H1 (cell line): ENCODE measurements at regions not wholly inside any gene's neighbourhood (a gene's known extent, or its start where the extent isn't known, plus 50 kb on each side); places are given as distances from the start of the nearest gene placed in this dataset.
A peak's percentile ranks its signal among the peaks of the same experiment; 100 is the strongest.

Source experiments
- CTCF ChIA-PET: fragments of 300-600 bp; sonication (Branson Sonifier 250); formaldehyde crosslinking; loops from one replicate; lab custom pipeline; 2021; ENCODE audit not compliant: partially characterized antibody; lab: Charles Lee
- POLR2A ChIA-PET: fragments of 300-600 bp; sonication (Branson Sonifier 250); formaldehyde crosslinking; loops from one replicate; lab custom pipeline; 2021; ENCODE audit warnings: inconsistent platforms; ENCODE audit not compliant: partially characterized antibody; lab: Charles Lee
- DNase-seq, 2 experiments: peaks; one replicate each; pipeline versions ENCODE4 v3.0.0 to v3.0.0-alpha.2; 2010 to 2022; ENCODE audit warnings: low spot score in 2 of 2, low read depth in 1 of 2, mixed read lengths in 1 of 2
- FAIRE-seq: peaks from 2 replicates; lab custom pipeline; 2011; peaks lifted over from hg19 to GRCh38; lab: Jason Lieb, UNC
- H2AFZ ChIP-seq: 2 replicates; pipeline ENCODE4 v1.8.1; 2012; ENCODE audit warnings: low read length, inconsistent platforms
- H2AK5ac ChIP-seq: 2 replicates; pipeline ENCODE4 v1.6.1; 2013; ENCODE audit warnings: low read depth, low read length
- H2BK120ac ChIP-seq: replicated peaks from 2 replicates; pipeline ENCODE3; 2013; ENCODE audit warnings: low read depth, low read length, inconsistent platforms
- H2BK12ac ChIP-seq: 2 replicates; pipeline ENCODE4 v1.6.1; 2013; ENCODE audit warnings: low read depth, low read length
- H2BK15ac ChIP-seq: 2 replicates; pipeline ENCODE4 v1.6.1; 2013; ENCODE audit warnings: low read length
- H2BK20ac ChIP-seq: 2 replicates; pipeline ENCODE4 v1.6.1; 2013; ENCODE audit warnings: low read length
- H2BK5ac ChIP-seq: 2 replicates; pipeline ENCODE4 v1.6.1; 2013; ENCODE audit warnings: low read depth, low read length
- H3K14ac ChIP-seq: 2 replicates; pipeline ENCODE4 v1.6.1; 2013; ENCODE audit warnings: inconsistent platforms; ENCODE audit not compliant: insufficient read length
- H3K18ac ChIP-seq: 2 replicates; pipeline ENCODE4 v1.6.1; 2013; ENCODE audit warnings: low read length; ENCODE audit errors: extremely low read depth
- H3K23ac ChIP-seq: 2 replicates; pipeline ENCODE4 v1.6.1; 2013; ENCODE audit warnings: inconsistent platforms; ENCODE audit not compliant: insufficient read length
- H3K23me2 ChIP-seq: 2 replicates; pipeline ENCODE4 v1.6.1; 2013; ENCODE audit warnings: low read depth, low read length
- H3K27ac ChIP-seq: 2 replicates; pipeline ENCODE4 v1.6.1; 2011; ENCODE audit warnings: low read depth, low read length, inconsistent platforms
- H3K27me3 ChIP-seq, 4 experiments: replicated peaks in 1 of 4; 1 replicate in 1 of 4; 2 replicates in 3 of 4; pipeline versions ENCODE4 v1.6.1 to v1.8.1; 2011 to 2013; ENCODE audit warnings: low read length in 3 of 4, mild to moderate bottlenecking in 3 of 4, inconsistent platforms in 2 of 4, mixed read lengths in 2 of 4, moderate library complexity in 1 of 4; ENCODE audit not compliant: control insufficient read depth in 3 of 4, insufficient read depth in 3 of 4; ENCODE audit errors: extremely low read depth in 1 of 4
- H3K36me3 ChIP-seq, 4 experiments: 2 replicates each; pipeline versions ENCODE4 v1.6.1 to v1.8.1; 2011 to 2013; ENCODE audit warnings: mild to moderate bottlenecking in 4 of 4, low read length in 3 of 4, moderate library complexity in 2 of 4, control low read depth in 1 of 4, inconsistent platforms in 1 of 4; ENCODE audit not compliant: insufficient read depth in 4 of 4, control insufficient read depth in 2 of 4
- H3K4ac ChIP-seq: replicated peaks from 2 replicates; pipeline ENCODE3; 2013; ENCODE audit warnings: low read length, low read depth, mixed read lengths, inconsistent platforms; ENCODE audit not compliant: insufficient read length
- H3K4me1 ChIP-seq, 4 experiments: replicated peaks in 1 of 4; 1 replicate in 1 of 4; 2 replicates in 3 of 4; pipeline versions ENCODE4 v1.6.1 to v1.8.1; 2011 to 2013; ENCODE audit warnings: low read length in 3 of 4, inconsistent platforms in 2 of 4, mixed read lengths in 1 of 4; ENCODE audit not compliant: insufficient read depth in 4 of 4, control insufficient read depth in 3 of 4
- H3K4me2 ChIP-seq, 2 experiments: 2 replicates each; pipeline versions ENCODE4 v1.6.1 to v1.8.1; 2011 to 2013; ENCODE audit warnings: low read depth in 2 of 2, low read length in 2 of 2, control low read depth in 1 of 2, inconsistent platforms in 1 of 2, mild to moderate bottlenecking in 1 of 2; ENCODE audit not compliant: insufficient read depth in 1 of 2
- H3K4me3 ChIP-seq, 4 experiments: fragments of 200-600, 300-600 bp in 1 of 4; sonication (generic), shearing (Covaris generic), sonication (Bioruptor Twin) in 1 of 4; 2 replicates each; pipeline versions ENCODE4 v1.5.1 to v1.8.1; 2011 to 2016; ENCODE audit warnings: low read length in 4 of 4, low read depth in 3 of 4, control low read depth in 2 of 4, inconsistent platforms in 2 of 4, mild to moderate bottlenecking in 2 of 4, mixed read lengths in 1 of 4, moderate library complexity in 1 of 4; ENCODE audit not compliant: insufficient read depth in 2 of 4; ENCODE audit errors: extremely low read depth in 1 of 4
- H3K56ac ChIP-seq: replicated peaks from 2 replicates; pipeline ENCODE3; 2013; ENCODE audit warnings: low read depth, mild to moderate bottlenecking, mixed read lengths, low read length, inconsistent platforms; ENCODE audit not compliant: insufficient read length
- H3K79me1 ChIP-seq: 2 replicates; pipeline ENCODE4 v1.6.1; 2013; ENCODE audit warnings: low read depth, low read length, control low read depth
- H3K79me2 ChIP-seq, 2 experiments: 2 replicates each; pipeline versions ENCODE4 v1.6.1 to v1.8.1; 2012 to 2013; ENCODE audit warnings: low read length in 2 of 2, mild to moderate bottlenecking in 2 of 2, inconsistent platforms in 1 of 2; ENCODE audit not compliant: insufficient read depth in 2 of 2, control insufficient read depth in 1 of 2
- H3K9ac ChIP-seq, 4 experiments: replicated peaks in 1 of 4; 1 replicate in 1 of 4; 2 replicates in 3 of 4; pipeline versions ENCODE4 v1.6.1 to v1.8.1; 2011 to 2013; ENCODE audit warnings: low read depth in 3 of 4, low read length in 3 of 4, control low read depth in 2 of 4, mild to moderate bottlenecking in 2 of 4, moderate library complexity in 2 of 4, inconsistent platforms in 1 of 4; ENCODE audit errors: extremely low read depth in 1 of 4
- H3K9me3 ChIP-seq, 2 experiments: 2 replicates each; pipeline versions ENCODE4 v1.6.1 to v1.8.1; 2012 to 2013; ENCODE audit warnings: mild to moderate bottlenecking in 2 of 2, moderate library complexity in 2 of 2, control low read depth in 1 of 2, inconsistent platforms in 1 of 2, low read depth in 1 of 2, low read length in 1 of 2, mixed read lengths in 1 of 2; ENCODE audit not compliant: insufficient read depth in 2 of 2
- H4K20me1 ChIP-seq, 2 experiments: replicated peaks in 1 of 2; 2 replicates each; pipeline versions ENCODE3 to v1.8.1; 2011 to 2013; ENCODE audit warnings: inconsistent platforms in 2 of 2, low read length in 2 of 2, mild to moderate bottlenecking in 1 of 2; ENCODE audit not compliant: insufficient read depth in 2 of 2, control insufficient read depth in 1 of 2
- H4K5ac ChIP-seq: 2 replicates; pipeline ENCODE4 v1.6.1; 2013; ENCODE audit warnings: low read length, low read depth, mixed read lengths, inconsistent platforms; ENCODE audit not compliant: insufficient read length
- H4K8ac ChIP-seq: 2 replicates; pipeline ENCODE4 v1.8.0; 2013; ENCODE audit warnings: mild to moderate bottlenecking, moderate library complexity, low read length, inconsistent platforms; ENCODE audit not compliant: insufficient read depth; ENCODE audit errors: extremely low read depth
- H4K91ac ChIP-seq: replicated peaks from 2 replicates; pipeline ENCODE3; 2013; ENCODE audit warnings: low read length, mixed read lengths, inconsistent platforms; ENCODE audit not compliant: insufficient read length
- BRCA1 ChIP-seq: IDR thresholded peaks from 2 replicates; pipeline ENCODE4 v1.6.1; 2012; ENCODE audit warnings: low read depth, low read length, improper control_type of control experiment
- CBX8 ChIP-seq: fragments of 300-800, 300-1000 bp; sonication (generic); IDR thresholded peaks from 2 replicates; pipeline ENCODE4 v1.7.1; 2016; ENCODE audit warnings: low read depth, low read length, borderline replicate concordance
- CHD2 ChIP-seq: IDR thresholded peaks from 2 replicates; pipeline ENCODE4 v1.6.1; 2012; ENCODE audit warnings: low read length, improper control_type of control experiment
- CTBP2 ChIP-seq: IDR thresholded peaks from 2 replicates; pipeline ENCODE4 v1.7.0; 2011; ENCODE audit warnings: borderline replicate concordance, mild to moderate bottlenecking, moderate library complexity, mixed read lengths, low read length; ENCODE audit not compliant: insufficient read depth, insufficient read length
- EGR1 ChIP-seq: IDR thresholded peaks from 2 replicates; pipeline ENCODE4 v1.6.1; 2011; ENCODE audit warnings: low read depth, low read length, borderline replicate concordance
- GTF2F1 ChIP-seq: IDR thresholded peaks from 2 replicates; pipeline ENCODE4 v1.6.1; 2012; ENCODE audit warnings: low read depth, low read length, improper control_type of control experiment, borderline replicate concordance
- HDAC2 ChIP-seq, 2 experiments: fragments of 300-600 bp in 1 of 2; sonication (generic) in 1 of 2; IDR thresholded peaks; 2 replicates each; pipeline ENCODE4 v1.6.1; 2011 to 2012; ENCODE audit warnings: low read depth in 2 of 2, low read length in 2 of 2, mild to moderate bottlenecking in 2 of 2, moderate library complexity in 2 of 2, borderline replicate concordance in 1 of 2, inconsistent platforms in 1 of 2
- HDAC6 ChIP-seq: IDR thresholded peaks from one replicate; pipeline ENCODE4 v1.7.1; 2012; ENCODE audit warnings: low read depth, mild to moderate bottlenecking, inconsistent platforms, low read length, moderate library complexity
- JUN ChIP-seq: IDR thresholded peaks from 2 replicates; pipeline ENCODE4 v1.6.1; 2011; ENCODE audit warnings: low read depth, mild to moderate bottlenecking, improper control_type of control experiment, low read length
- MAFK ChIP-seq: IDR thresholded peaks from 2 replicates; pipeline ENCODE4 v1.6.1; 2012; ENCODE audit warnings: low read depth, mild to moderate bottlenecking, improper control_type of control experiment, low read length
- POLR2AphosphoS5 ChIP-seq: IDR thresholded peaks from 2 replicates; pipeline ENCODE4 v1.6.1; 2011; ENCODE audit warnings: low read depth, low read length
- RXRA ChIP-seq: IDR thresholded peaks from 2 replicates; pipeline ENCODE4 v1.6.1; 2011; ENCODE audit warnings: low read depth, mild to moderate bottlenecking, low read length, moderate library complexity; ENCODE audit not compliant: insufficient read depth
- TEAD4 ChIP-seq: IDR thresholded peaks from 2 replicates; pipeline ENCODE4 v1.6.1; 2012; ENCODE audit warnings: low read depth, low read length, inconsistent platforms, mixed read lengths
- WGBS, 2 experiments: shearing (Covaris generic) in 1 of 2; methylation state at CpG; one replicate each; pipeline versions ENCODE4 v1.1.6 to v1.1.7; 2013 to 2015; ENCODE audit warnings: low lambda C conversion rate in 2 of 2, mixed read lengths in 2 of 2, inconsistent platforms in 1 of 2, low coverage in 1 of 2, missing lambda C conversion rate in 1 of 2; ENCODE audit not compliant: insufficient replicate concordance in 2 of 2, insufficient coverage in 1 of 2, insufficient read length in 1 of 2; ENCODE audit errors: extremely low coverage in 1 of 2, missing lambda C conversion rate in 1 of 2; 5-methylcytosine and 5-hydroxymethylcytosine counted together

- H2BK15ac ChIP-seq = no peak overlapping the region
- H3K56ac ChIP-seq = no peak overlapping the region
- H3K4me1 ChIP-seq = no peaks in the 10 kb centered on the region
- H3K9ac ChIP-seq = no peak overlapping the region
- H3K14ac ChIP-seq = no peak overlapping the region
- no peak overlapping the region for H2BK20ac ChIP-seq
- H3K18ac ChIP-seq = no peak overlapping the region
- 0 out of 2 replicates have a peak overlapping the region, but pooled peaks have one; percentile 46 for H2AFZ ChIP-seq
- H3K27me3 ChIP-seq = peaks cover 0 to 1% (median 0%) of the 10 kb centered on the region in 4 experiments; a peak in 1 of 7 replicates
- ChIA-PET POLR2A (no interaction called here), CTCF (interaction anchor here (0.9 to 2.3 kb wide), 9 partner anchors 9 to 296 kb away, joined by 3 to 8 read pairs (median 4); partner anchors contain the start of gene TMEM200A)
- H3K4ac ChIP-seq = no peak overlapping the region
- no peaks in the 10 kb centered on the region for H3K79me2 ChIP-seq
- no peak overlapping the region for H4K91ac ChIP-seq
- no peak overlapping the region for H3K23ac ChIP-seq
- no peaks in the 10 kb centered on the region for H3K23me2 ChIP-seq
- no peaks in the 10 kb centered on the region for H3K79me1 ChIP-seq
- no peaks in the 10 kb centered on the region for H4K20me1 ChIP-seq
- FAIRE-seq = no peak
- 92% methylated on average over 7 of the region's 8 CpGs; no CpG with 5 or more reads in 1 of the 2 experiments for WGBS, 2 experiments
- no peak overlapping the region for H4K8ac ChIP-seq
- no peak overlapping the region for H2BK120ac ChIP-seq
- no peak for DNase-seq
- H3K36me3 ChIP-seq = no peaks in the 10 kb centered on the region
- no peak overlapping the region for H3K4me2 ChIP-seq
- H3K9me3 ChIP-seq = no peaks in the 10 kb centered on the region
- no peak overlapping the region for H3K27ac ChIP-seq
- no peak overlapping the region for H2BK12ac ChIP-seq
- no peak overlapping the region for H2BK5ac ChIP-seq
- no peak overlapping the region for H3K4me3 ChIP-seq
- no peak overlapping the region for H2AK5ac ChIP-seq
- H4K5ac ChIP-seq = no peak overlapping the region
- TF ChIP-seq RXRA = no peak
- TF ChIP-seq JUN = no peak
- no peak for TF ChIP-seq GTF2F1
- no peak for TF ChIP-seq EGR1
- TF ChIP-seq POLR2AphosphoS5 = no peak
- TF ChIP-seq CHD2 = no peak
- TF ChIP-seq TEAD4 = no peak
- TF ChIP-seq CBX8 = no peak
- TF ChIP-seq BRCA1 = no peak
- TF ChIP-seq HDAC6 = no peak
- no peak for TF ChIP-seq CTBP2
- TF ChIP-seq HDAC2 (IDR thresholded peaks at IDR 0.05; ENCODE audit: borderline replicate concordance in 1 of 2, low read depth in 2 of 2, low read length in 2 of 2) = no peak
- no peak for TF ChIP-seq MAFK
Observed at GRCh38 chr6:130577178-130577919, 211.5 kb downstream of the TMEM200A start.
